HCT116 (cell line): ENCODE measurements at regions not wholly inside any gene's neighbourhood (a gene's known extent, or its start where the extent isn't known, plus 50 kb on each side); places are given as distances from the start of the nearest gene placed in this dataset.

ENCODE experiments used
- ATAC-seq: fragments of 200-7000 bp; cut with Tn5 transposase; 2 replicates; pipeline ENCODE4 v1.9.1; 2020; ENCODE audit warnings: mild to moderate bottlenecking, moderate library complexity
- BruUV-seq: library from RNA; stranded (reverse); fragments of 400-500 nt; replicated peaks from 2 replicates; lab custom pipeline; 2021; lab: Mats Ljungman, UMichigan
- CTCF ChIA-PET: fragments of 300-600 bp; sonication (Branson Sonifier 250); formaldehyde crosslinking; loops from one replicate; lab custom pipeline; 2021; ENCODE audit warnings: antibody characterized with exemption; lab: Charles Lee
- POLR2A ChIA-PET: fragments of 300-600, 350-600 bp; sonication (Branson Sonifier 250); formaldehyde crosslinking; loops from one replicate; lab custom pipeline; 2021; ENCODE audit warnings: antibody characterized with exemption; lab: Charles Lee
- RAD21 ChIA-PET, 2 experiments: fragments of 300-600 bp; sonication (Branson Sonifier 250); formaldehyde crosslinking; loops; one replicate each; lab custom pipeline; 2023; ENCODE audit warnings: low total read pairs in 2 of 2; ENCODE audit not compliant: uncharacterized antibody in 2 of 2, unreplicated experiment in 2 of 2, low non-redundant PET in 1 of 2; lab: Charles Lee
- DNase-seq: peaks from one replicate; pipeline ENCODE4 v3.0.0-alpha.2; 2010; ENCODE audit warnings: low read depth, low spot score
- H2AFZ ChIP-seq: fragments of 200-600 bp; shearing (Covaris generic), sonication (generic); 2 replicates; pipeline ENCODE4 v1.6.1; 2017; ENCODE audit warnings: low read depth, mixed run types, mixed read lengths, antibody characterized with exemption, low read length; ENCODE audit not compliant: poor library complexity, severe bottlenecking
- H3K27ac ChIP-seq: 2 replicates; pipeline ENCODE4 v1.5.1; 2012; ENCODE audit warnings: low read depth, low read length
- H3K27me3 ChIP-seq: fragments of 200-600 bp; sonication (generic); 2 replicates; pipeline ENCODE4 v1.6.1; 2016; ENCODE audit warnings: mixed run types, low read length, mixed read lengths; ENCODE audit not compliant: insufficient read depth
- H3K36me3 ChIP-seq, 2 experiments: fragments of 200-500 bp in 1 of 2; fragments of 200-600 bp in 1 of 2; sonication (Bioruptor generic) in 1 of 2; sonication (generic) in 1 of 2; 2 replicates each; pipeline versions ENCODE4 v1.5.1 to v1.6.1; 2014 to 2016; ENCODE audit warnings: low read length in 2 of 2, inconsistent platforms in 1 of 2, mixed read lengths in 1 of 2, mixed run types in 1 of 2; ENCODE audit not compliant: insufficient read depth in 2 of 2, control insufficient read depth in 1 of 2
- H3K4me1 ChIP-seq, 2 experiments: fragments of 200-600 bp in 1 of 2; sonication (generic) in 1 of 2; 2 replicates each; pipeline versions ENCODE4 v1.5.1 to v1.6.1; 2012 to 2017; ENCODE audit warnings: low read length in 2 of 2, inconsistent platforms in 1 of 2, mild to moderate bottlenecking in 1 of 2, mixed read lengths in 1 of 2, mixed run types in 1 of 2, moderate library complexity in 1 of 2; ENCODE audit not compliant: insufficient read depth in 2 of 2, control insufficient read depth in 1 of 2
- H3K4me2 ChIP-seq: fragments of 200-600 bp; sonication (generic); 2 replicates; pipeline ENCODE4 v1.6.1; 2017; ENCODE audit warnings: mixed run types, low read length, mixed read lengths
- H3K4me3 ChIP-seq, 2 experiments: fragments of 200-600 bp in 1 of 2; sonication (generic) in 1 of 2; replicated peaks in 1 of 2; 2 replicates each; pipeline ENCODE4 v1.5.1; 2011 to 2016; ENCODE audit warnings: low read length in 2 of 2, control low read depth in 1 of 2, low read depth in 1 of 2, mild to moderate bottlenecking in 1 of 2, mixed read lengths in 1 of 2, mixed run types in 1 of 2
- H3K79me2 ChIP-seq: fragments of 200-600 bp; sonication (generic); 2 replicates; pipeline ENCODE4 v1.6.1; 2017; ENCODE audit warnings: mild to moderate bottlenecking, mixed run types, low read length, moderate library complexity, mixed read lengths; ENCODE audit not compliant: insufficient read depth
- H3K9ac ChIP-seq: fragments of 200-600 bp; sonication (generic); 2 replicates; pipeline ENCODE4 v1.6.1; 2016; ENCODE audit warnings: low read length, mixed read lengths
- H3K9me2 ChIP-seq: fragments of 200-600 bp; sonication (generic), shearing (Covaris generic); 2 replicates; pipeline ENCODE4 v1.6.1; 2017; ENCODE audit warnings: mixed run types, mild to moderate bottlenecking, moderate library complexity; ENCODE audit not compliant: insufficient read depth
- H3K9me3 ChIP-seq, 2 experiments: fragments of 200-500 bp in 1 of 2; fragments of 200-600 bp in 1 of 2; sonication (Bioruptor generic) in 1 of 2; sonication (generic) in 1 of 2; 2 replicates each; pipeline ENCODE4 v1.6.1; 2014 to 2017; ENCODE audit warnings: low read length in 2 of 2, mixed read lengths in 2 of 2, inconsistent platforms in 1 of 2, low read depth in 1 of 2, mild to moderate bottlenecking in 1 of 2, mixed run types in 1 of 2, moderate library complexity in 1 of 2; ENCODE audit not compliant: control insufficient read depth in 1 of 2, insufficient read depth in 1 of 2
- H4K20me1 ChIP-seq: fragments of 200-600 bp; sonication (generic), shearing (Covaris generic); 2 replicates; pipeline ENCODE4 v1.6.1; 2017; ENCODE audit warnings: mixed run types, mild to moderate bottlenecking, moderate library complexity; ENCODE audit not compliant: insufficient read depth
- CBX3 ChIP-seq: IDR thresholded peaks from 2 replicates; pipeline ENCODE4 v1.6.1; 2012; ENCODE audit warnings: low read depth
- CEBPB ChIP-seq: IDR thresholded peaks from 2 replicates; pipeline ENCODE4 v1.6.1; 2012; ENCODE audit warnings: low read depth
- CTCF ChIP-seq, 3 experiments: fragments of 200-600 bp in 1 of 3; sonication (generic) in 1 of 3; IDR thresholded peaks in 2 of 3; conservative IDR thresholded peaks in 1 of 3; 2 replicates each; pipeline ENCODE4 v1.5.1; 2012 to 2017; ENCODE audit warnings: low read depth in 2 of 3, low read length in 2 of 3, antibody characterized with exemption in 1 of 3, borderline replicate concordance in 1 of 3, control low read depth in 1 of 3, mild to moderate bottlenecking in 1 of 3, mixed read lengths in 1 of 3, mixed run types in 1 of 3, moderate library complexity in 1 of 3; ENCODE audit not compliant: insufficient read depth in 1 of 3
- EGR1 ChIP-seq: IDR thresholded peaks from 2 replicates; pipeline ENCODE4 v1.6.1; 2012; ENCODE audit warnings: low read depth
- EZH2 ChIP-seq: fragments of 200-600 bp; sonication (generic); IDR thresholded peaks from 2 replicates; pipeline ENCODE4 v1.6.1; 2017; ENCODE audit warnings: antibody characterized with exemption, mixed run types
- FOSL1 ChIP-seq: IDR thresholded peaks from 2 replicates; pipeline ENCODE4 v1.6.1; 2012; ENCODE audit warnings: low read depth
- JUND ChIP-seq: IDR thresholded peaks from 2 replicates; pipeline ENCODE4 v1.6.1; 2012
- POLR2A ChIP-seq: IDR thresholded peaks from 2 replicates; pipeline ENCODE4 v1.7.0; 2011; ENCODE audit warnings: borderline replicate concordance; ENCODE audit not compliant: insufficient read depth, insufficient read length; ENCODE audit errors: extremely low read depth
- POLR2AphosphoS5 ChIP-seq: IDR thresholded peaks from 2 replicates; pipeline ENCODE4 v1.6.1; 2011; ENCODE audit warnings: mild to moderate bottlenecking, low read depth, low read length, moderate library complexity
- RAD21 ChIP-seq: IDR thresholded peaks from 2 replicates; pipeline ENCODE4 v1.6.1; 2012; ENCODE audit warnings: low read depth, mild to moderate bottlenecking
- REST ChIP-seq: IDR thresholded peaks from 2 replicates; pipeline ENCODE4 v1.6.1; 2012; ENCODE audit warnings: low read depth
- SIN3A ChIP-seq: IDR thresholded peaks from 2 replicates; pipeline ENCODE4 v1.6.1; 2012; ENCODE audit warnings: low read depth
- SP1 ChIP-seq: IDR thresholded peaks from 2 replicates; pipeline ENCODE4 v1.6.1; 2012; ENCODE audit warnings: low read depth
- SRF ChIP-seq: IDR thresholded peaks from 2 replicates; pipeline ENCODE4 v1.6.1; 2012; ENCODE audit warnings: low read depth
- TCF7L2 ChIP-seq: IDR thresholded peaks from 2 replicates; pipeline ENCODE4 v1.7.0; 2011; ENCODE audit warnings: borderline replicate concordance, inconsistent platforms; ENCODE audit not compliant: insufficient read depth, insufficient read length; ENCODE audit errors: extremely low read depth
- YY1 ChIP-seq: IDR thresholded peaks from 2 replicates; pipeline ENCODE4 v1.6.1; 2011; ENCODE audit warnings: low read length, low read depth, moderate library complexity, mild to moderate bottlenecking; ENCODE audit not compliant: insufficient replicate concordance; ENCODE audit errors: extremely low read depth
- ZBTB33 ChIP-seq: IDR thresholded peaks from 2 replicates; pipeline ENCODE4 v1.6.1; 2011; ENCODE audit warnings: mild to moderate bottlenecking, low read length, moderate library complexity; ENCODE audit not compliant: insufficient replicate concordance; ENCODE audit errors: extremely low read depth
- ZFX ChIP-seq: fragments of 450-650 bp; IDR thresholded peaks from 2 replicates; pipeline ENCODE4 v1.6.1; 2017
- intact Hi-C: fragments of 100-400 bp; cut with micrococcal nuclease; formaldehyde crosslinking; loops from 2 replicates; pipeline ENCODE4 v1.10.0; 2022

- no peak overlapping the region for H3K27ac ChIP-seq
- BruUV-seq: no TSS peak
- no peaks in the 10 kb centered on the region for H3K9me3 ChIP-seq
- H3K9ac ChIP-seq: no peak overlapping the region
- H3K27me3 ChIP-seq: peaks cover 11% of the 10 kb centered on the region
- DNase-seq: no peak
- ChIA-PET RAD21 (no interaction called here), CTCF (no interaction called here), POLR2A (no interaction called here)
- H2AFZ ChIP-seq: no peak overlapping the region
- no peaks in the 10 kb centered on the region for H4K20me1 ChIP-seq
- no peak for TF ChIP-seq RAD21
- no peak for TF ChIP-seq CBX3
- TF ChIP-seq FOSL1: no peak
- no peak for TF ChIP-seq ZBTB33
- TF ChIP-seq JUND: no peak
- TF ChIP-seq CEBPB: no peak
- TF ChIP-seq CTCF (IDR thresholded peaks at IDR 0.05 in 2 of 3, conservative IDR thresholded peaks at IDR 0.05 in 1 of 3; ENCODE audit: borderline replicate concordance in 1 of 3, insufficient read depth in 1 of 3, low read depth in 2 of 3, low read length in 2 of 3): no peak
- no peak for TF ChIP-seq POLR2A
- TF ChIP-seq REST: no peak
- TF ChIP-seq EZH2: no peak
- TF ChIP-seq ZFX: no peak
- TF ChIP-seq YY1: no peak
- TF ChIP-seq TCF7L2: no peak
- no peak for TF ChIP-seq SIN3A
- no peak for TF ChIP-seq POLR2AphosphoS5
- TF ChIP-seq SP1: no peak
- TF ChIP-seq SRF: no peak
- no peak for TF ChIP-seq EGR1
- H3K79me2 ChIP-seq: no peaks in the 10 kb centered on the region
- ATAC-seq: no peak
- H3K4me3 ChIP-seq: no peak overlapping the region
- H3K4me2 ChIP-seq: no peak overlapping the region
- H3K9me2 ChIP-seq: no peaks in the 10 kb centered on the region
- H3K36me3 ChIP-seq: no peaks in the 10 kb centered on the region
- H3K4me1 ChIP-seq: no peaks in the 10 kb centered on the region
- intact Hi-C loops: no loop called here
These were observed 342.8 kb upstream of the KAZN start for GRCh38 chr1:14255711-14256110.
